HepG2 (cell line): ENCODE measurements at regions not wholly inside any gene's neighbourhood (a gene's known extent, or its start where the extent isn't known, plus 50 kb on each side); places are given as distances from the start of the nearest gene placed in this dataset.

Experiments
- ATAC-seq: fragments of 200-7000 bp; cut with Tn5 transposase; 3 replicates; pipeline ENCODE4 v1.9.1; 2020; ENCODE audit warnings: mild to moderate bottlenecking, moderate library complexity
- BruUV-seq: library from RNA; stranded (reverse); fragments of 400-500 nt; replicated peaks from 2 replicates; lab custom pipeline; 2021; lab: Mats Ljungman, UMichigan
- CTCF ChIA-PET: fragments of 300-600 bp; formaldehyde crosslinking; extraction: SDS; loops from one replicate; lab custom pipeline; 2021; ENCODE audit warnings: low total read pairs, inconsistent platforms, low intra/inter-chr PET ratio; lab: Yijun Ruan, JAX
- POLR2A ChIA-PET: fragments of 350-600 bp; sonication (Branson Sonifier 250); formaldehyde crosslinking; loops from one replicate; lab custom pipeline; 2020; ENCODE audit warnings: antibody characterized with exemption, inconsistent platforms; lab: Yijun Ruan, JAX
- DNase-seq: peaks from one replicate; pipeline ENCODE4 v3.0.0-alpha.2; 2015; ENCODE audit warnings: low spot score
- FAIRE-seq: peaks from 3 replicates; lab custom pipeline; 2011; peaks lifted over from hg19 to GRCh38; lab: Jason Lieb, UNC
- H2AFZ ChIP-seq: one replicate; pipeline ENCODE4 v1.6.1; 2011; ENCODE audit warnings: low read length, inconsistent platforms
- H3K27ac ChIP-seq: fragments of 300-600 bp; 3 replicates; pipeline ENCODE4 v1.8.0; 2011; ENCODE audit warnings: mixed run types, mild to moderate bottlenecking, mixed read lengths, low read length, inconsistent platforms; ENCODE audit not compliant: insufficient read depth; ENCODE audit errors: extremely low read length
- H3K27me3 ChIP-seq, 2 experiments: fragments of 200-600 bp in 1 of 2; 2 replicates in 1 of 2; 3 replicates in 1 of 2; pipeline versions ENCODE4 v1.6.0 to v1.8.0; 2011; ENCODE audit warnings: low read length in 2 of 2, mild to moderate bottlenecking in 2 of 2, moderate library complexity in 2 of 2, inconsistent platforms in 1 of 2; ENCODE audit not compliant: insufficient read depth in 2 of 2, control insufficient read depth in 1 of 2
- H3K36me3 ChIP-seq, 2 experiments: fragments of 200-600 bp in 1 of 2; replicated peaks in 1 of 2; 2 replicates in 1 of 2; 3 replicates in 1 of 2; pipeline versions ENCODE4 v1.5.1 to v1.8.0; 2011; ENCODE audit warnings: low read length in 2 of 2, inconsistent platforms in 1 of 2; ENCODE audit not compliant: insufficient read depth in 2 of 2, control insufficient read depth in 1 of 2
- H3K4me1 ChIP-seq: 2 replicates; pipeline ENCODE4 v1.5.1; 2012; ENCODE audit warnings: low read length, inconsistent platforms; ENCODE audit not compliant: insufficient read depth
- H3K4me2 ChIP-seq: 2 replicates; pipeline ENCODE4 v1.6.0; 2011; ENCODE audit warnings: low read depth, low read length, inconsistent platforms
- H3K4me3 ChIP-seq, 3 experiments: fragments of 200-600 bp in 1 of 3; sonication (generic), shearing (Covaris generic) in 1 of 3; replicated peaks in 1 of 3; 2 replicates each; pipeline ENCODE4 v1.5.1; 2011 to 2016; ENCODE audit warnings: low read length in 3 of 3, inconsistent platforms in 2 of 3, low read depth in 2 of 3, mild to moderate bottlenecking in 2 of 3, control low read depth in 1 of 3, mixed read lengths in 1 of 3; ENCODE audit not compliant: insufficient read depth in 1 of 3
- H3K79me2 ChIP-seq: one replicate; pipeline ENCODE4 v1.6.1; 2011; ENCODE audit warnings: low read length, inconsistent platforms; ENCODE audit not compliant: insufficient read depth
- H3K9ac ChIP-seq: 2 replicates; pipeline ENCODE4 v1.6.0; 2011; ENCODE audit warnings: mild to moderate bottlenecking, low read depth, low read length, inconsistent platforms; ENCODE audit not compliant: insufficient read depth
- H3K9me3 ChIP-seq: 2 replicates; pipeline ENCODE4 v1.5.1; 2012; ENCODE audit warnings: mild to moderate bottlenecking, low read length
- H4K20me1 ChIP-seq: 2 replicates; pipeline ENCODE4 v1.6.0; 2011; ENCODE audit warnings: inconsistent platforms, mild to moderate bottlenecking, low read length, moderate library complexity; ENCODE audit not compliant: insufficient read depth
- HDAC1 ChIP-seq: sonication (generic); formaldehyde crosslinking; IDR thresholded peaks from 2 replicates; pipeline ENCODE4 v1.5.1; 2020; ENCODE audit warnings: mild to moderate bottlenecking, missing genetic modification reagents
- HOXD1 ChIP-seq: sonication (generic); formaldehyde crosslinking; IDR thresholded peaks from 2 replicates; pipeline ENCODE4 v1.5.0; 2020; ENCODE audit warnings: missing genetic modification reagents
- KDM3A ChIP-seq: IDR thresholded peaks from 2 replicates; pipeline ENCODE4 v1.6.1; 2018; ENCODE audit warnings: low read depth, missing compliant biosample characterization
- MAFK ChIP-seq, 2 experiments: IDR thresholded peaks in 1 of 2; conservative IDR thresholded peaks in 1 of 2; 2 replicates each; pipeline ENCODE4 v1.6.1; 2011; ENCODE audit warnings: improper control_type of control experiment in 2 of 2, low read length in 2 of 2
- POGZ ChIP-seq: sonication (generic); formaldehyde crosslinking; IDR thresholded peaks from 2 replicates; pipeline ENCODE4 v1.4.0; 2020; ENCODE audit warnings: mild to moderate bottlenecking, missing genetic modification reagents
- TGIF2 ChIP-seq: IDR thresholded peaks from 2 replicates; pipeline ENCODE4 v1.6.1; 2016; ENCODE audit warnings: control low read depth, missing compliant biosample characterization
- ZBTB3 ChIP-seq: sonication (generic); formaldehyde crosslinking; IDR thresholded peaks from 2 replicates; pipeline ENCODE4 v1.4.0; 2020; ENCODE audit warnings: low read depth, mild to moderate bottlenecking, moderate library complexity, missing genetic modification reagents, borderline replicate concordance
- ZNF335 ChIP-seq: sonication (generic); formaldehyde crosslinking; IDR thresholded peaks from 2 replicates; pipeline ENCODE4 v1.4.0; 2020; ENCODE audit warnings: missing genetic modification reagents
- ZNF713 ChIP-seq: sonication (generic); formaldehyde crosslinking; IDR thresholded peaks from 2 replicates; pipeline ENCODE4 v1.4.0; 2020; ENCODE audit warnings: mild to moderate bottlenecking, missing genetic modification reagents
- ZNF761 ChIP-seq: sonication (generic); formaldehyde crosslinking; conservative IDR thresholded peaks from 2 replicates; pipeline ENCODE4 v1.4.0; 2020; ENCODE audit warnings: mild to moderate bottlenecking, missing genetic modification reagents
- ZSCAN12 ChIP-seq: sonication (generic); formaldehyde crosslinking; IDR thresholded peaks from 2 replicates; pipeline ENCODE4 v1.9.0; 2021; ENCODE audit warnings: mild to moderate bottlenecking, missing genetic modification reagents
- WGBS: methylation state at CpG from one replicate; pipeline ENCODE4 v1.1.6; 2017; ENCODE audit warnings: low lambda C conversion rate; 5-methylcytosine and 5-hydroxymethylcytosine counted together
- in situ Hi-C: cut with HindIII; loops from 2 replicates; pipeline ENCODE4 v1.10.0; 2017; ENCODE audit warnings: low pct_unique_long_range_greater_than_20kb; ENCODE audit not compliant: extremely low pct_ligation_motif_present
- intact Hi-C: fragments of 100-400 bp; cut with micrococcal nuclease; formaldehyde crosslinking; loops from one replicate; pipeline ENCODE4 v1.10.0; 2022; ENCODE audit not compliant: unreplicated experiment
- TF ChIP-seq, protein P1 (sequence below), 2 experiments: sonication (generic) in 1 of 2; formaldehyde crosslinking in 1 of 2; IDR thresholded peaks; 2 replicates each; pipeline versions ENCODE4 v1.4.0 to v1.6.1; 2016 to 2020; ENCODE audit warnings: borderline replicate concordance in 1 of 2, low read depth in 1 of 2, mild to moderate bottlenecking in 1 of 2, missing genetic modification reagents in 1 of 2
- TF ChIP-seq, protein P2 (sequence below): IDR thresholded peaks from 2 replicates; pipeline ENCODE4 v1.6.1; 2018; ENCODE audit warnings: missing genetic modification reagents, mild to moderate bottlenecking, missing compliant biosample characterization
- TF ChIP-seq, protein P3 (sequence below): sonication (generic); formaldehyde crosslinking; IDR thresholded peaks from 2 replicates; pipeline ENCODE4 v1.5.0; 2020; ENCODE audit warnings: mild to moderate bottlenecking, missing genetic modification reagents, borderline replicate concordance

DNA sequence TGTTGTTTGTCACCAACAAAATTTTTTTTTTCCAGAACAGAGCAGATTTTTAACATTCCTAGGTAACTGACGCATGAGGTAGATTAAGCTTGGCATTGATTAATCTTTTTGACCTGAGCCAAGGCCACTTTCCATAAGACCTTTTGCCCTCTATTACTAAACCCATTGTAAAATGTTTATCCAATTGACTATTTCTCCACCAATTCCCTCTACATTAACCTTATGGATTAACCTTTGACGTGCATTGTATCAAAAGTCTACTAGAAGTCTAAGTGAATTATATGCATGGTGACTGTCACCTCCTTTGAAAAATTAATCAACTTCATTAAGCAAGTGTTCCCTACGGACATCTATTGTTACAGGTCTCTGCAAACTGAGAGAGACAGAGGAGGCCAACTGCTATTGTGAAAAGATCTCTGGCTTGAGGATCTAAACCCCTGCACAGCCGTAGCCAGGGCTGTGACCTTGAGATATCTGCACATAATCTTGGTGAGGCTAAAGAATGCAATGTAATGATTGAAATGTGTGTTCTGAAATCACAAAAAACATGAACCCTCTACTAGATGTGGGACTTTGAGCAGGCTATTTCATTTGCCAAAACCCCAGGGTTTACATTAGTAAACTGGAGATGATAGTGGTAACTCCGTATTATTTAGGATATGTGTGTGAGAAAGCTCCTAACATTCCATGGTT, 632.2 kb downstream of the TLR4 start:
- CTCF ChIA-PET: no interaction called here
- Histone ChIP-seq H4K20me1 (no peaks in the 10 kb centered on the region), H3K4me3 (no peak overlapping the region), H3K36me3 (no peaks in the 10 kb centered on the region), H2AFZ (no peak overlapping the region), H3K9me3 (peaks cover 62% of the 10 kb centered on the region), H3K27ac (no peak overlapping the region), H3K9ac (no peak overlapping the region), H3K79me2 (no peaks in the 10 kb centered on the region), H3K4me1 (no peaks in the 10 kb centered on the region), H3K4me2 (no peak overlapping the region), H3K27me3 (no peaks in the 10 kb centered on the region)
- 2% methylated on average over 5 of the region's 5 CpGs for WGBS
- FAIRE-seq (no peak), DNase-seq (no peak), ATAC-seq (no peak)
- intact Hi-C loops (no loop called here), in situ Hi-C loops (no loop called here)
- POLR2A ChIA-PET: no interaction called here
- BruUV-seq: no TSS peak
- no peak for TF ChIP-seq HOXD1
- no peak for TF ChIP-seq MAFK (conservative IDR thresholded peaks at IDR 0.05 in 1 of 2, IDR thresholded peaks at IDR 0.05 in 1 of 2; ENCODE audit: low read length in 2 of 2)
- TF ChIP-seq, protein P1, sequence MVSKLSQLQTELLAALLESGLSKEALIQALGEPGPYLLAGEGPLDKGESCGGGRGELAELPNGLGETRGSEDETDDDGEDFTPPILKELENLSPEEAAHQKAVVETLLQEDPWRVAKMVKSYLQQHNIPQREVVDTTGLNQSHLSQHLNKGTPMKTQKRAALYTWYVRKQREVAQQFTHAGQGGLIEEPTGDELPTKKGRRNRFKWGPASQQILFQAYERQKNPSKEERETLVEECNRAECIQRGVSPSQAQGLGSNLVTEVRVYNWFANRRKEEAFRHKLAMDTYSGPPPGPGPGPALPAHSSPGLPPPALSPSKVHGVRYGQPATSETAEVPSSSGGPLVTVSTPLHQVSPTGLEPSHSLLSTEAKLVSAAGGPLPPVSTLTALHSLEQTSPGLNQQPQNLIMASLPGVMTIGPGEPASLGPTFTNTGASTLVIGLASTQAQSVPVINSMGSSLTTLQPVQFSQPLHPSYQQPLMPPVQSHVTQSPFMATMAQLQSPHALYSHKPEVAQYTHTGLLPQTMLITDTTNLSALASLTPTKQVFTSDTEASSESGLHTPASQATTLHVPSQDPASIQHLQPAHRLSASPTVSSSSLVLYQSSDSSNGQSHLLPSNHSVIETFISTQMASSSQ (IDR thresholded peaks at IDR 0.05; ENCODE audit: low read depth): no peak
- TF ChIP-seq, protein P1 (CRISPR knock-in tag; IDR thresholded peaks at IDR 0.05; ENCODE audit: borderline replicate concordance): no peak
- TF ChIP-seq ZNF335: no peak
- TF ChIP-seq ZNF761 (CRISPR knock-in tag): no peak
- TF ChIP-seq ZSCAN12 (CRISPR knock-in tag): no peak
- no peak for TF ChIP-seq POGZ (CRISPR knock-in tag)
- TF ChIP-seq ZNF713 (CRISPR knock-in tag): no peak
- no peak for TF ChIP-seq TGIF2 (CRISPR knock-in tag)
- no peak for TF ChIP-seq HDAC1 (CRISPR knock-in tag)
- TF ChIP-seq, protein P2, sequence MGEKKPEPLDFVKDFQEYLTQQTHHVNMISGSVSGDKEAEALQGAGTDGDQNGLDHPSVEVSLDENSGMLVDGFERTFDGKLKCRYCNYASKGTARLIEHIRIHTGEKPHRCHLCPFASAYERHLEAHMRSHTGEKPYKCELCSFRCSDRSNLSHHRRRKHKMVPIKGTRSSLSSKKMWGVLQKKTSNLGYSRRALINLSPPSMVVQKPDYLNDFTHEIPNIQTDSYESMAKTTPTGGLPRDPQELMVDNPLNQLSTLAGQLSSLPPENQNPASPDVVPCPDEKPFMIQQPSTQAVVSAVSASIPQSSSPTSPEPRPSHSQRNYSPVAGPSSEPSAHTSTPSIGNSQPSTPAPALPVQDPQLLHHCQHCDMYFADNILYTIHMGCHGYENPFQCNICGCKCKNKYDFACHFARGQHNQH: no peak
- TF ChIP-seq, protein P3, sequence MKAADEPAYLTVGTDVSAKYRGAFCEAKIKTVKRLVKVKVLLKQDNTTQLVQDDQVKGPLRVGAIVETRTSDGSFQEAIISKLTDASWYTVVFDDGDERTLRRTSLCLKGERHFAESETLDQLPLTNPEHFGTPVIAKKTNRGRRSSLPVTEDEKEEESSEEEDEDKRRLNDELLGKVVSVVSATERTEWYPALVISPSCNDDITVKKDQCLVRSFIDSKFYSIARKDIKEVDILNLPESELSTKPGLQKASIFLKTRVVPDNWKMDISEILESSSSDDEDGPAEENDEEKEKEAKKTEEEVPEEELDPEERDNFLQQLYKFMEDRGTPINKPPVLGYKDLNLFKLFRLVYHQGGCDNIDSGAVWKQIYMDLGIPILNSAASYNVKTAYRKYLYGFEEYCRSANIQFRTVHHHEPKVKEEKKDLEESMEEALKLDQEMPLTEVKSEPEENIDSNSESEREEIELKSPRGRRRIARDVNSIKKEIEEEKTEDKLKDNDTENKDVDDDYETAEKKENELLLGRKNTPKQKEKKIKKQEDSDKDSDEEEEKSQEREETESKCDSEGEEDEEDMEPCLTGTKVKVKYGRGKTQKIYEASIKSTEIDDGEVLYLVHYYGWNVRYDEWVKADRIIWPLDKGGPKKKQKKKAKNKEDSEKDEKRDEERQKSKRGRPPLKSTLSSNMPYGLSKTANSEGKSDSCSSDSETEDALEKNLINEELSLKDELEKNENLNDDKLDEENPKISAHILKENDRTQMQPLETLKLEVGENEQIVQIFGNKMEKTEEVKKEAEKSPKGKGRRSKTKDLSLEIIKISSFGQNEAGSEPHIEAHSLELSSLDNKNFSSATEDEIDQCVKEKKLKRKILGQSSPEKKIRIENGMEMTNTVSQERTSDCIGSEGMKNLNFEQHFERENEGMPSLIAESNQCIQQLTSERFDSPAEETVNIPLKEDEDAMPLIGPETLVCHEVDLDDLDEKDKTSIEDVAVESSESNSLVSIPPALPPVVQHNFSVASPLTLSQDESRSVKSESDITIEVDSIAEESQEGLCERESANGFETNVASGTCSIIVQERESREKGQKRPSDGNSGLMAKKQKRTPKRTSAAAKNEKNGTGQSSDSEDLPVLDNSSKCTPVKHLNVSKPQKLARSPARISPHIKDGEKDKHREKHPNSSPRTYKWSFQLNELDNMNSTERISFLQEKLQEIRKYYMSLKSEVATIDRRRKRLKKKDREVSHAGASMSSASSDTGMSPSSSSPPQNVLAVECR (CRISPR knock-in tag): no peak
- no peak for TF ChIP-seq ZBTB3 (CRISPR knock-in tag)
- TF ChIP-seq KDM3A (CRISPR knock-in tag): no peak
